H1 (cell line): ENCODE measurements at regions not wholly inside any gene's neighbourhood (a gene's known extent, or its start where the extent isn't known, plus 50 kb on each side); places are given as distances from the start of the nearest gene placed in this dataset.

Source experiments
- CEBPB ChIP-seq: IDR thresholded peaks from 2 replicates; pipeline ENCODE4 v1.6.1; 2012; ENCODE audit warnings: low read depth, low read length
- CTCF ChIP-seq, 3 experiments: IDR thresholded peaks; 1 replicate in 2 of 3; 2 replicates in 1 of 3; pipeline versions ENCODE4 v1.5.1 to v1.6.1; 2011; ENCODE audit warnings: low read length in 3 of 3, mild to moderate bottlenecking in 3 of 3, inconsistent platforms in 2 of 3, low read depth in 1 of 3, moderate library complexity in 1 of 3; ENCODE audit not compliant: insufficient read depth in 1 of 3; ENCODE audit errors: control extremely low read depth in 1 of 3
- EP300 ChIP-seq, 2 experiments: IDR thresholded peaks; 1 replicate in 1 of 2; 2 replicates in 1 of 2; pipeline ENCODE4 v1.6.1; 2011 to 2012; ENCODE audit warnings: low read depth in 2 of 2, low read length in 2 of 2, mild to moderate bottlenecking in 2 of 2, borderline replicate concordance in 1 of 2, inconsistent platforms in 1 of 2, moderate library complexity in 1 of 2
- EZH2 ChIP-seq: fragments of 200-600 bp; sonication (generic); IDR thresholded peaks from 2 replicates; pipeline ENCODE4 v1.7.1; 2012; ENCODE audit warnings: low read depth, mild to moderate bottlenecking, moderate library complexity, low read length, inconsistent platforms; ENCODE audit not compliant: severe bottlenecking
- TF ChIP-seq, protein P1 (sequence below): IDR thresholded peaks from 2 replicates; pipeline ENCODE4 v1.6.1; 2011; ENCODE audit warnings: low read depth, mild to moderate bottlenecking, low read length; ENCODE audit not compliant: insufficient read depth

DNA sequence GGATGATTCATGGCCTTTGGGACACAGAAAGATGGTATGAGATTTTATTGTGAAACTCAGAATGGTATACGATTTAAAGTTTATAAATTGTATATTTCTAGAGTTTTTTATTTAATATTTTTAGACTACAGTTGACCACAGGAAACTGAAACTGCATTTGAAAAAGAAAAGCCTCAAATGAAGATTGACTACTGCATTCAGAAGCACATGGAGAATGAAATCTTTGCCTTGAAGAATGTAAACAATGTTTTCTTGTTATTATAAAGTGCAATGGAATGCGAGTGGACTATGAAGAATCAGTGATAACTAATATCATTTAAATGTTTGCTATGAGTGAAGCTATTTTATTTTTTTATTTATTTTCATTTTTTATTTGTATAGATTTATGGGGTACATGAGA lies 169.1 kb upstream of the CDH18 start:
- TF ChIP-seq CEBPB (no peak), CTCF (IDR thresholded peaks at IDR 0.05; ENCODE audit: control extremely low read depth in 1 of 3, insufficient read depth in 1 of 3, low read depth in 1 of 3, low read length in 3 of 3) (no peak), EZH2 (no peak), EP300 (IDR thresholded peaks at IDR 0.05; ENCODE audit: borderline replicate concordance in 1 of 2, low read depth in 2 of 2, low read length in 2 of 2) (no peak)
- TF ChIP-seq, protein P1, sequence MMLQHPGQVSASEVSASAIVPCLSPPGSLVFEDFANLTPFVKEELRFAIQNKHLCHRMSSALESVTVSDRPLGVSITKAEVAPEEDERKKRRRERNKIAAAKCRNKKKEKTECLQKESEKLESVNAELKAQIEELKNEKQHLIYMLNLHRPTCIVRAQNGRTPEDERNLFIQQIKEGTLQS, result no peak
